Activated CD4-positive, CD25-positive, alpha-beta regulatory T cell treated with anti-CD3 and anti-CD28 coated beads, Interleukin-2, amount 50 U/mL, for 72 hours (primary cell): ENCODE measurements at regions not wholly inside any gene's neighbourhood (a gene's known extent, or its start where the extent isn't known, plus 50 kb on each side); places are given as distances from the start of the nearest gene placed in this dataset.
"Not testable (repeated sequence)": the region's sequence is repeated elsewhere in the genome, so short reads cannot be mapped to it uniquely, and the experiment has no call there.

ENCODE experiments used
- DNase-seq: peaks from one replicate; pipeline ENCODE4 v3.0.0; 2021

- no peak for DNase-seq
These were observed 531.2 kb downstream of the PIK3C3 start for GRCh38 chr18:42486271-42486670.

- no peak for DNase-seq
These were observed 553.8 kb downstream of the PIK3C3 start for GRCh38 chr18:42508683-42509296.

- DNase-seq: no peak
These were observed 554.8 kb downstream of the PIK3C3 start for GRCh38 chr18:42509750-42510415.

DNA sequence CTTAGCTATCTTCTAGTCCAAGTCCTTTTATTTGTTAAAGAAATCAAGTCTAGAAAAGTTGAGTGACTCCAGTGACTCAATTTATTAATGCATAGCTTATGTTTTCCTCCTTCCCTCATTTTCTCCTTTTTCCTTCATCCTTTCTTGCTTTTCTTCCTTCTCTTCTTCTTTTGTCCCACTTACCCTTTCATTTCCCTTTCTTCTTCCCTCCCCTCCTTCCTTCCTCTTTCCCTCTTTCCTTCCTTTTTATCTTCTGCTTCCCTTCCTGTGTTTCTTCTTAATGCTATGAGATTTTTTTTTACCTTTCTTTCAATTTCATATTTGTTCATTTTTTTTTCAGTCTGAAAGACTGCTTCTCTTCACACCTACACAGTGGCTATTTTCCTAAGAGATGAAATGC is 555.5 kb downstream of the PIK3C3 start:
- DNase-seq: no peak

- DNase-seq: no peak
These were observed 558.4 kb downstream of the PIK3C3 start for GRCh38 chr18:42513441-42513840.

DNA sequence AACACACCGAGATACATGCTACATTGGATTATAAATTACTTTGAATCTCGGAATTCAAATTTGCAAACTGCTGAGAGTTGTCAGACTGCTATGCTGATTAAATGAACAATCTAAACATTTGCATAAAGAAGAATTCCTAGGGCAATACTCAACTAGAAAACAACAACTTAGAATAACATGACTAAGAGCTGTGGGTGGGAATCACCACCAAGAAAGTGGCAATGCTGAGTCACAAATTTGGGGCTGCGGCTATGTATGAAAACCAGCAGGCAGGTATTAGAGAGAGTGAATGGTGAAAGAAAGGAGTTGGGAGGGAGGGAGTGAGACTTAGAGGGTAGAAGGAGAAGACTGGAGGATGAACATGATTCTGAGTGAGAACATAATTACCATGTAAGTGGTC is 559.5 kb downstream of the PIK3C3 start:
- DNase-seq: no peak

- no peak for DNase-seq
These were observed 562.9 kb downstream of the PIK3C3 start for GRCh38 chr18:42517896-42518295.

- not testable (repeated sequence) for DNase-seq
These were observed 563.3 kb downstream of the PIK3C3 start for GRCh38 chr18:42518331-42518730.

GRCh38 chr18:42520138-42520537 is 565.1 kb downstream of the PIK3C3 start:
- no peak for DNase-seq

GRCh38 chr18:42525905-42526304 is 570.9 kb downstream of the PIK3C3 start:
- DNase-seq: no peak

GRCh38 chr18:42527766-42528165 is 572.7 kb downstream of the PIK3C3 start:
- DNase-seq: no peak

GRCh38 chr18:42530276-42530675 is 575.2 kb downstream of the PIK3C3 start:
- no peak for DNase-seq

- no peak for DNase-seq
These were observed 577.1 kb downstream of the PIK3C3 start for GRCh38 chr18:42532119-42532518.

DNA sequence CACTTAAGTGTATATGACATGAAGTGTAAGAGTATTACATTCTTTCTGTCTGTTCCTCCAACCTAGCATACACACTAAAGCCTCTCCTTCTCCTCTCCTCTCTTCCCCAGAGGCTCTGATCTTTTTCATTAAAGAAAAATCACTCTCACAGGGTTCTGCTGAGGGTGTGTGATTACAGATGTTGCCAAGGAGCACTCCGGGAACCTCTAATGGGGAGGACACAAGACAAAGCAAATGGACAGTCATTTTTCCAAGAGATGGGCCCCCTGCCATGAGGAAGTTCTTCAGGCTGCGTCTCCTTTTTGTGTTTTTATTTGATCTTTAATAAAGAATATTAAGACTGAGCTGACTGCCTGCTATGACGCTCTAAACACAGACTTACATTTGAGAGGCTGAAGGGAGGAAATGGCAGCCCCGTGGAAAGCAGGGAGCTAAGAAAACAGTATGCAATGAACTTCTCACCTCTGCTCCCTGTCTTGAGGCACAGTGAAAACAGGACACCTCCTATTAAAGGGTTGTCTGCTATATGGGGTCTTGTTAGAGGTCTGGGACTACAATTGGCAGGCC is 578.1 kb downstream of the PIK3C3 start:
- DNase-seq: no peak

DNA sequence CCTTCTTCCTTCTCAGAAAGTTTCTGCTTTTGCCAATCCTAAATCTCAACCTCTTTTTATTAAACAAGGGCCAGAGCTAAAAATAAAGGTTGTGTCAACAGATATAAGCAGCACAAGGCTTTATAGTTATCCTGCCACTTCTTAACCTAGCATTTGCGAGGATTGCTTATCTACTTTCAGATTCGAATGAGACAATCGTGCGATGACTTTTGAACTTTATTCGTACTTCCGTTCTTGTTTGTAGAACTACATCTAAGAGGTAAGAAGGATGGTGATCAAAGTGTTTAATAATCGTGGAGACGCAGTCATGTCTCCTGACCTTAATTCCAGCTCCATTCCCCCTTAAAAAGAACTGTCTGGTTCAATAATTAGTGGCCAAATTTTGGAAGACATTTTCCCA is 578.6 kb downstream of the PIK3C3 start:
- no peak for DNase-seq

- no peak for DNase-seq
These were observed 579.3 kb downstream of the PIK3C3 start for GRCh38 chr18:42534313-42534712.

GRCh38 chr18:42536442-42536841 is 579.0 kb downstream of the RIT2 start:
- DNase-seq: no peak

DNA sequence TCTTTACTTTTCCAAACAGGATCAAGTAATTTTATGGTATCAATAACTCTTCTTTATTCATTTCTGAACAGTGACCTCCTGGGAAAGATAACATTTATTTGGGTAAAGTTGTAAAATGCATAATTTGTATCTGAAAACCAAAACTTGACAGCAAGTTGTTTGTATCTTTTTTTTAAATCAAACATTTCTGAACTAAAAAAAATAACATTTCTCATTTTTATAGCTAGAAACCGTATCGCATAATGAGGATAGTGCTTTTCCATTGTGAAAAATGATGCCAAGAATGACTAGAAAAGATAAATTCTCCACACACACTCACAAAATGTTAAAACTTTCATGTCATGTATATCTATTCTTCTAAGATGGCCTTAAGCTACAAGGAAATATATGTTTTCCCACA is 578.2 kb downstream of the RIT2 start:
- DNase-seq: no peak

DNA sequence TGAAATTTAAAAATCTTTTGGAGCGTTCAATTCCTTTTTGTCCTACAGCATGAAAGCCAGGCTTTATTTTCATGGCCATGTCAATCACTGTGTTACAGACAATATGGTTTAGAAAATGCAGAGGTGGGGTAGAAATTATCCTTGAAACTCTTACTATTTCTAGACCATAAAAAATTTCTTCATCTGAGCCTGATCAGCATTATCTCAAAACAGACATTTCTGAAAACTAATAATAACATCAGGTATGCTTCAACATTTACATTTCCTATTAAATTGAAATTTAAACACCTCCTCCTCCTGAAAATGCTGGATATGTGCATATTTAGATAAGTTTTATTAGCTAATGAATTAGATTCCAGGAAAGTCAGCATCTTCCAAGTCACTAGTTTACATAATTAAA is 570.6 kb downstream of the RIT2 start:
- DNase-seq: no peak

DNA sequence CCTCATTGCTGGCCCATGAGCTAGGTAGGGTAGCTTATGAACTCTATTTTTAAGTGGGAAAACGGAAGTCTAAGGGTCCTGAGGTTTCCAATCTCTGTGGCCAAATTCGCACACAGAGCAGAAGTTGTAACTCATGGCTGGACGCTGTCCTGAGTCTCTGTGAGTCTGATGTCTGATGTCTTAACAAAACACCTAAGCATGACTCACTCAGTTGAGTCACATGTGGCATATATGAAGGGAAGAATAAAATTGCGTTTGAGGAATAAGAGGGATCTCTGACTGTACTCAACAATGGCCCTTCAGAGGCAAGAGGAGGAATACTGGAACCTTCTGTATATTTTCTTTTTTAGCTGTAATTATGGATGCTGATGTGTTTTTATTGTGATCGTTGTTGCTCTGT is 569.7 kb downstream of the RIT2 start:
- no peak for DNase-seq

- no peak for DNase-seq
These were observed 567.0 kb downstream of the RIT2 start for GRCh38 chr18:42548493-42548892.

DNA sequence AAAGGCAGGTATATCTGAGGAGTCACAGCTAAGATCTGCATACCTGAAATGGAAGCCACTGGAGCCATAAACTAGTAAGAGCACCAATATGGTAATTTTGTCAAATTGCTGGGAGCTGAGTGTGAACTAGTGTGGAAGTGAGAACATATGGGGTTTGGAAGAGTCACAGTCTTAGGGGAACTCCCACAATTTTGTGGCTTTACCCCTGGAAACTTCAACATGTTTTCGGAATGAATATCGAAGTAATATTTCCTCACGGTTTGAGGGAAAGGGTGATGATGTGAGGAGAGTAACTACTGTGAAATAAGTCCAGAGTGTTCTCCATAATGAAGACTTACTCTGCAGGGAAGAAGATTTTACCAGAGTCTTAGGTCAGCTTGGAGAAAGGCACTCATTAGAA is 565.9 kb downstream of the RIT2 start:
- DNase-seq: no peak

DNA sequence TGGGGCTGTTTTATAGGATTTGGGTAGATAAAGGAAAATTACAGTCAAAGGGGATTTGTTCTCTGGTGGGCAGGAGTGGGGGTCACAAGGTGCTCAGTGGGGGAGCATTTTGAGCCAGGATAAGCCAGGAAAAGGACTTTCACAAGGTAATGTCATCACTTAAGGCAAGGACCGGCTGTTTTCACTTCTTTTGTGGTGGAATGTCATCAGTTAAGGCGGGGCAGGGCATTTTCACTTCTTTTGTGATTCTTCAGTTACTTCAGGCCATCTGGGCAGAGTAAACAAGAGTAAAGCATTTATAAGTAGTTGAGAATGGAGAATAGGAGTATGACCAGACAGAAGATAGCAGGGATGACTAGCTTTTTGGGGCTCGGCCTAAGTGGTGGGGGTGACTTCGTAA is 562.9 kb downstream of the RIT2 start:
- DNase-seq: not testable (repeated sequence)

DNA sequence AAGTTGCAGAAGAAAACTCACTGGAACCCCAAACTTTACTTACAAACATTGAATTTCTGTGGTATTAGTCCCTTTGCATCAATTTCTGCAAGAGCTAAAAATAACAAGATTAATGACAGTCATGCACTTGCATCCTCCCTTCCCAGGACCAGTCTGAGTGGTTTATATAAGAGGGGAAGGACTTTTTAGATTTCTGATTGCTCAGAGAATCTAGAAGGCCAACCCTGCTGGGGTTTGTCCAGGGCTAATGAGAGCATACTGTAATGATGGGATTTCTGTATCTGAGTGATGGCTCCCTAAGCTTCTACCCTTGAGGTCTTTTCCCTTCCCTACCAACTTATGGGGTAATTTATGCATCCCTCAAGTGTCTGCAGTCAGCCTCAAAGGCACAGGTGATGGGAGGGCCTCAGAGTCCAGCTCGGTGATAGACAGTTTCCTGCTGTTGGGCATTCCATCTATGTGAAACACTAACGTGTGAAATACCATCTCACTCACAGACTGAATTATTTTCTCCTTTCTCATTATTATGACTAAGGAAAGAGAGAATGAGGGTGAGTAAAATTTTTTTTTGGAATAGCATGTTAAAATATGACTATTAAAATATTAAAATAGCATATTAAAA is 556.3 kb downstream of the RIT2 start:
- no peak for DNase-seq
